Lower leg skin (tissue), 3 donors: ENCODE measurements at regions not wholly inside any gene's neighbourhood (a gene's known extent, or its start where the extent isn't known, plus 50 kb on each side); places are given as distances from the start of the nearest gene placed in this dataset.

ENCODE experiments used
- POLR2A ChIP-seq, 2 donors: fragments of 450-650 bp; IDR thresholded peaks; one replicate each; pipeline ENCODE4 v1.6.1; 2016 to 2017; ENCODE audit warnings: antibody characterized with exemption in 2 of 2, mild to moderate bottlenecking in 1 of 2, moderate library complexity in 1 of 2
- TF ChIP-seq, protein P1 (sequence below), 3 donors: fragments of 450-650 bp; IDR thresholded peaks; one replicate each; pipeline ENCODE4 v1.5.1; 2016; ENCODE audit warnings: antibody characterized with exemption in 3 of 3, mild to moderate bottlenecking in 3 of 3, moderate library complexity in 2 of 3

DNA sequence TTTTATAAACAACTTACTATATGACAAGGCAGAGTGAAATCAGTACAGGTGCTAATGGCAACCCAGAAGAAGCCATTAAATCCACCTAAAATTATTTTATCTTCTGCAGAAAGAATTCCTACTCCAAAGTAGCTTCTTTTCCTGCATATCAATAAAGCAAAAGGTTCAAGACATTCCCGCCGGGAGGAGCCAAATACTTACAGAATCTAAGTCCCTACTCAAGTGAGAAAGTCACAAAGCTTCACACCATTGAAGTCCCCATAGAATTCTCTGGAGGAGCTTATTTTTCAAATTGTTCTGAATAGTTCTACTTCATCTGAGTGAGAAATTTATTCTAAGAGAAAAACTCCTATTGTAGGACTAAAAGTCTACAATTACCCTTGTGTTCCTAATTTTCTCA is 233.7 kb upstream of the HNRNPA3 start:
- TF ChIP-seq, protein P1, sequence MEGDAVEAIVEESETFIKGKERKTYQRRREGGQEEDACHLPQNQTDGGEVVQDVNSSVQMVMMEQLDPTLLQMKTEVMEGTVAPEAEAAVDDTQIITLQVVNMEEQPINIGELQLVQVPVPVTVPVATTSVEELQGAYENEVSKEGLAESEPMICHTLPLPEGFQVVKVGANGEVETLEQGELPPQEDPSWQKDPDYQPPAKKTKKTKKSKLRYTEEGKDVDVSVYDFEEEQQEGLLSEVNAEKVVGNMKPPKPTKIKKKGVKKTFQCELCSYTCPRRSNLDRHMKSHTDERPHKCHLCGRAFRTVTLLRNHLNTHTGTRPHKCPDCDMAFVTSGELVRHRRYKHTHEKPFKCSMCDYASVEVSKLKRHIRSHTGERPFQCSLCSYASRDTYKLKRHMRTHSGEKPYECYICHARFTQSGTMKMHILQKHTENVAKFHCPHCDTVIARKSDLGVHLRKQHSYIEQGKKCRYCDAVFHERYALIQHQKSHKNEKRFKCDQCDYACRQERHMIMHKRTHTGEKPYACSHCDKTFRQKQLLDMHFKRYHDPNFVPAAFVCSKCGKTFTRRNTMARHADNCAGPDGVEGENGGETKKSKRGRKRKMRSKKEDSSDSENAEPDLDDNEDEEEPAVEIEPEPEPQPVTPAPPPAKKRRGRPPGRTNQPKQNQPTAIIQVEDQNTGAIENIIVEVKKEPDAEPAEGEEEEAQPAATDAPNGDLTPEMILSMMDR (IDR thresholded peaks at IDR 0.05): no peak
- TF ChIP-seq POLR2A (IDR thresholded peaks at IDR 0.05): no peak
